Vagina (tissue), 2 donors: ENCODE measurements at regions not wholly inside any gene's neighbourhood (a gene's known extent, or its start where the extent isn't known, plus 50 kb on each side); places are given as distances from the start of the nearest gene placed in this dataset.
A peak's percentile ranks its signal among the peaks of the same experiment; 100 is the strongest.

Source experiments
- DNase-seq, 2 donors: peaks; one replicate each; pipeline ENCODE4 v3.0.0-alpha.2; 2017; ENCODE audit errors: extremely low spot score in 2 of 2
- H3K27ac ChIP-seq: fragments of 200-600 bp; sonication (generic); one replicate; pipeline ENCODE4 v1.5.1; 2019
- H3K27me3 ChIP-seq: fragments of 200-600 bp; sonication (generic); one replicate; pipeline ENCODE4 v1.5.1; 2019
- H3K36me3 ChIP-seq, 2 donors: fragments of 200-600 bp; sonication (generic); one replicate each; pipeline ENCODE4 v1.5.1; 2017 to 2019
- H3K4me1 ChIP-seq: fragments of 200-600 bp; sonication (generic); one replicate; pipeline ENCODE4 v1.5.1; 2019
- H3K4me3 ChIP-seq, 2 donors: fragments of 200-600 bp; sonication (generic); 1 replicate in 1 of 2; 2 replicates in 1 of 2; pipeline ENCODE4 v1.5.1; 2016 to 2019
- H3K9me3 ChIP-seq: fragments of 200-600 bp; sonication (generic); one replicate; pipeline ENCODE4 v1.5.1; 2019
- POLR2A ChIP-seq, 2 donors: fragments of 450-650 bp; IDR thresholded peaks; one replicate each; pipeline ENCODE4 v1.6.1; 2017; ENCODE audit warnings: antibody characterized with exemption in 2 of 2, mild to moderate bottlenecking in 2 of 2, moderate library complexity in 2 of 2
- POLR2AphosphoS5 ChIP-seq, 2 donors: sonication (generic); formaldehyde crosslinking; IDR thresholded peaks; one replicate each; pipeline ENCODE4 v1.9.0; 2017; ENCODE audit warnings: antibody characterized with exemption in 2 of 2, mild to moderate bottlenecking in 2 of 2, low read depth in 1 of 2; ENCODE audit not compliant: insufficient read depth in 1 of 2
- intact Hi-C: fragments of 100-400 bp; cut with DNase I; formaldehyde crosslinking; loops from one replicate; pipeline ENCODE4 v1.15.1; 2023
- TF ChIP-seq, protein P1 (sequence below), 3 experiments: fragments of 450-650 bp in 2 of 3; fragments of 200-600 bp in 1 of 3; sonication (generic) in 1 of 3; IDR thresholded peaks; one replicate each; pipeline ENCODE4 v1.5.1; 2017 to 2019; ENCODE audit warnings: antibody characterized with exemption in 3 of 3, mild to moderate bottlenecking in 2 of 3, moderate library complexity in 2 of 3

DNA sequence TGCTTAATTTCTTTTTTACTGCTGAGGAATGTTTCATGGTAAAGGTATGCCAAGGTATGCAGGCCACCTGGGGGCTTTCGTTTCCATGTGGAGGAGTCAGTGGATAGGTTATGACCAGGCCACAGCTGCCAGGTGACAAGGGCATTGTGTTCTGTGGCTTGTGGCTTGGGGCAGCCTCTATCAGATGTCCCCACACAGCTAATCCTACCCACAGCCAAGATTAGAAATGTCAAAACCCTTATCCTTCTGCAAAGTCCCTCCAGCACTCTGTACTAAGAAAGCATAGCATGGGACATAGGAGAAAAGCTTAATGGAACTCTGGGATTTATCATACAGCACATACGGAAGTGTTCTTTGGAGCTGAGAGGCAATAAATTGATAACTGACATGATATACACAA, 171.2 kb upstream of the S1PR3 start:
- TF ChIP-seq, protein P1, sequence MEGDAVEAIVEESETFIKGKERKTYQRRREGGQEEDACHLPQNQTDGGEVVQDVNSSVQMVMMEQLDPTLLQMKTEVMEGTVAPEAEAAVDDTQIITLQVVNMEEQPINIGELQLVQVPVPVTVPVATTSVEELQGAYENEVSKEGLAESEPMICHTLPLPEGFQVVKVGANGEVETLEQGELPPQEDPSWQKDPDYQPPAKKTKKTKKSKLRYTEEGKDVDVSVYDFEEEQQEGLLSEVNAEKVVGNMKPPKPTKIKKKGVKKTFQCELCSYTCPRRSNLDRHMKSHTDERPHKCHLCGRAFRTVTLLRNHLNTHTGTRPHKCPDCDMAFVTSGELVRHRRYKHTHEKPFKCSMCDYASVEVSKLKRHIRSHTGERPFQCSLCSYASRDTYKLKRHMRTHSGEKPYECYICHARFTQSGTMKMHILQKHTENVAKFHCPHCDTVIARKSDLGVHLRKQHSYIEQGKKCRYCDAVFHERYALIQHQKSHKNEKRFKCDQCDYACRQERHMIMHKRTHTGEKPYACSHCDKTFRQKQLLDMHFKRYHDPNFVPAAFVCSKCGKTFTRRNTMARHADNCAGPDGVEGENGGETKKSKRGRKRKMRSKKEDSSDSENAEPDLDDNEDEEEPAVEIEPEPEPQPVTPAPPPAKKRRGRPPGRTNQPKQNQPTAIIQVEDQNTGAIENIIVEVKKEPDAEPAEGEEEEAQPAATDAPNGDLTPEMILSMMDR (IDR thresholded peaks at IDR 0.05): no peak
- TF ChIP-seq POLR2A (IDR thresholded peaks at IDR 0.05) (no peak), POLR2AphosphoS5 (IDR thresholded peaks at IDR 0.05; ENCODE audit: insufficient read depth in 1 of 2, low read depth in 1 of 2) (no peak)
- no peak overlapping the region for H3K27ac ChIP-seq
- H3K4me1 ChIP-seq: peaks cover 5% of the 10 kb centered on the region
- DNase-seq: no peak
- no peak overlapping the region for H3K4me3 ChIP-seq
- H3K36me3 ChIP-seq: no peaks in the 10 kb centered on the region
- intact Hi-C loops: no loop called here
- no peaks in the 10 kb centered on the region for H3K27me3 ChIP-seq
- H3K9me3 ChIP-seq: no peaks in the 10 kb centered on the region

DNA sequence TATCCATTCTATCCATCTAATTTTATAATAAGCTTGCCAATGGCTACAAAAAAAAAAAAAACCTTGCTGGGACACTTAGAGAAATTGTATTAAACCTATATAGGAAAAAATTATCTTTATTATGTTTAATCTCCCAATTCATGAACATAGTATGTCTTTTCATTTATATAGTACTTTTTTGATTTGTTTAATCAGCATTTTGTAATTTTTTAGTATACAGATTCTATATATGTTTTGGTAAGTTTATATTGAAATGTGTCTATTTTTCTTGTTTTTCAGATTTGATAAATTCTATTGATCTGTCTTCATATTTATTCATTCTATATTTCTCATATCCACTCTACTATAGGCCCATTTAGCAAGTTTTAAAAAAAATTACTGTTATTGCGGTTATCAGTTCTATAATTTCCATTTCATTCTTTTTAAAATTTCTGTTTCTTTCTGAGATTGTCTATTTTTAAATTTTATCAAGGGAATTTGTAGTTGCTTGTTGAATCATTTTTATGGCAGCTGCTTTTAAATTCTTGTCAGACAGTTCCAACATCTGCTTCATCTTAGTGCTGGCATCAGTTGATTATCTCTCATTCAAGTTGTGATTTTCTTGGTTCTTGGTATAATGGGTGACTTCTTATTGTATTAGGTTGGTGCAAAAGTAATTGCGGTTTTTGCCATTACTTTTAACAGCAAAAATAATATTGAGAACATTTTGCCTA, 170.1 kb upstream of the S1PR3 start:
- no peaks in the 10 kb centered on the region for H3K4me1 ChIP-seq
- intact Hi-C loops: no loop called here
- no peak overlapping the region for H3K4me3 ChIP-seq
- no peak for DNase-seq
- TF ChIP-seq POLR2AphosphoS5 (IDR thresholded peaks at IDR 0.05; ENCODE audit: insufficient read depth in 1 of 2, low read depth in 1 of 2): no peak
- TF ChIP-seq, protein P1 (IDR thresholded peaks at IDR 0.05): no peak
- no peak for TF ChIP-seq POLR2A (IDR thresholded peaks at IDR 0.05)
- no peaks in the 10 kb centered on the region for H3K36me3 ChIP-seq
- no peaks in the 10 kb centered on the region for H3K27me3 ChIP-seq
- H3K9me3 ChIP-seq: no peaks in the 10 kb centered on the region
- H3K27ac ChIP-seq: no peak overlapping the region

DNA sequence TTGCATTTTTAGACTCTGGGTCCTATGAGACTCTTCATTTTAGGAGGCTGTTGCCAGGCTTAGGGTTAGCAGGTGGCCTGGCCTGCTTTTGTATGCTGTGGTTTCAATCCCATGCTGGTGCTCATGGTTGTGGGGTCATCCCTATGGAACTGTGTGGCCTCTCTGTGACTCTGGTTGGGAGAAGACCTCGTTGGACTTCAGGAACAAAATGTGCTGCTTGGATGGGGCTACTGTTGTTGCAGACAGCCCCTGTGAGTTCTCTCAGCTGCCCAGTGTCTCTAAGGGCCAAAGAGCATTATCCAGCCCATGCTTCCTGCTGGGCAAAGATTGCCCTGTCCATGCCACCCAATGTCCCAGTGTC, 169.5 kb upstream of the S1PR3 start:
- intact Hi-C loops: no loop called here

DNA sequence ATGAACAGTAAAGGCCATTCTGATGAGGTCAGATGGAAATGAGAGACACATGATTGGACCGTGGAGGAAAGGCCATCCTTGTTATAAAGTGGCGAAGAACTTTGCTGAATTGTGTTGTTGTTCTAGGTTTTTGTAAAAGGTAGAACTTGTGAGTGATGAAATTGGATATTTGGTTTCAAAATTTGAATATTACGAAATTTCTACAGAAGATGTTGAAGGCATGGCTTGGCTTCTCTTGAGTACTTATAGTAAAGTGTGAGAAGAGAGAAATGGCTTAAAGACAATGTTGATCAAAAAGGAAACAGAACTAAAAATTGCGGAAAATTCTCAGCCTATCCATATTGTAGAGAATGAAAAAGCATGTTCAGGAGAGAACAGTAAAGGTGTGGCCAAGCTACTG, 166.6 kb upstream of the S1PR3 start:
- Histone ChIP-seq H3K27me3 (no peaks in the 10 kb centered on the region), H3K4me3 (no peak overlapping the region), H3K27ac (no peak overlapping the region), H3K4me1 (peaks cover 13% of the 10 kb centered on the region), H3K9me3 (no peaks in the 10 kb centered on the region), H3K36me3 (no peaks in the 10 kb centered on the region)
- TF ChIP-seq POLR2A (IDR thresholded peaks at IDR 0.05) (no peak), POLR2AphosphoS5 (IDR thresholded peaks at IDR 0.05; ENCODE audit: insufficient read depth in 1 of 2, low read depth in 1 of 2) (no peak)
- TF ChIP-seq, protein P1 (IDR thresholded peaks at IDR 0.05): no peak
- no peak for DNase-seq
- intact Hi-C loops: no loop called here

More for the DNA sequence above, 169.5 kb upstream of the S1PR3 start:
- H3K4me1 ChIP-seq: no peaks in the 10 kb centered on the region
- no peak for TF ChIP-seq POLR2AphosphoS5 (IDR thresholded peaks at IDR 0.05; ENCODE audit: insufficient read depth in 1 of 2, low read depth in 1 of 2)
- no peak for TF ChIP-seq POLR2A (IDR thresholded peaks at IDR 0.05)
- TF ChIP-seq, protein P1 (IDR thresholded peaks at IDR 0.05): no peak
- H3K27me3 ChIP-seq: no peaks in the 10 kb centered on the region
- no peak overlapping the region for H3K4me3 ChIP-seq
- H3K36me3 ChIP-seq: no peaks in the 10 kb centered on the region
- H3K9me3 ChIP-seq: no peaks in the 10 kb centered on the region
- H3K27ac ChIP-seq: no peak overlapping the region
- peak in 1 of 2 donors; percentile 34 for DNase-seq

DNA sequence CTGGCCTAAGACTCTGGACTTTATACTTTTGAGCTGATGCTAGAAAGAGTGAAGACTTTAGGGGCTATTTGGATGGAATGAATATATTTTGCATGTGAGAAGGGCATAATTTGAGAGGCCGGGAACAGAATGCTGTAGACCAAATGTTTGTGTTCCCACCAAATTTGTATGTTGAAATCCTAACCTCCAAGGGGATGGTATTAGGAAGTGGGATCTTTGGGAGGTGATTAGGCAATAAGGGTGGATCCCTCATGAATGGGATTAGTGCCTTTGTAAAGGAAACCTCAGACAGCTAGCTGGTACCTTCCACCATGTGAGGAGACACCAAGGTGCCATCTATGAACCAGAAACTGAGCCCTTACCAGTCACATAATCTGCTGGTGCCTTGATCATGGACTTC, 165.1 kb upstream of the S1PR3 start:
- Histone ChIP-seq H3K9me3 (no peaks in the 10 kb centered on the region), H3K36me3 (no peaks in the 10 kb centered on the region), H3K27ac (no peak overlapping the region), H3K4me1 (peaks cover 13% of the 10 kb centered on the region), H3K4me3 (no peak overlapping the region), H3K27me3 (no peaks in the 10 kb centered on the region)
- no peak for DNase-seq
- intact Hi-C loops: no loop called here
- TF ChIP-seq POLR2AphosphoS5 (IDR thresholded peaks at IDR 0.05; ENCODE audit: insufficient read depth in 1 of 2, low read depth in 1 of 2): no peak
- TF ChIP-seq, protein P1 (IDR thresholded peaks at IDR 0.05): no peak
- no peak for TF ChIP-seq POLR2A (IDR thresholded peaks at IDR 0.05)
